ENCODE measurements at regions not wholly inside any gene's neighbourhood (a gene's known extent, or its start where the extent isn't known, plus 50 kb on each side); places are given as distances from the start of the nearest gene placed in this dataset.

- no peak for DNase-seq
Observed at GRCh38 chr12:19834592-19834991, 395.3 kb downstream of the AEBP2 start.

GRCh38 chr12:19836056-19836455, 396.8 kb downstream of the AEBP2 start:
- no peak for DNase-seq

GRCh38 chr12:19836456-19836855, 397.2 kb downstream of the AEBP2 start:
- DNase-seq: no peak

GRCh38 chr12:19837543-19837942, 398.3 kb downstream of the AEBP2 start:
- DNase-seq: no peak

- no peak for DNase-seq
Observed at GRCh38 chr12:19841451-19841850, 402.2 kb downstream of the AEBP2 start.

- no peak for DNase-seq
Observed at GRCh38 chr12:19842116-19842515, 402.8 kb downstream of the AEBP2 start.

- no peak for DNase-seq
Observed at GRCh38 chr12:19844224-19844623, 404.9 kb downstream of the AEBP2 start.

- no peak for DNase-seq
Observed at GRCh38 chr12:19846574-19846973, 407.3 kb downstream of the AEBP2 start.

GRCh38 chr12:19847294-19848059, 408.2 kb downstream of the AEBP2 start:
- no peak for DNase-seq

- no peak for DNase-seq
Observed at GRCh38 chr12:19848421-19848820, 409.1 kb downstream of the AEBP2 start.

- DNase-seq: no peak
Observed at GRCh38 chr12:19849208-19849607, 409.9 kb downstream of the AEBP2 start.

GRCh38 chr12:19850346-19851065, 411.2 kb downstream of the AEBP2 start:
- no peak for DNase-seq

- DNase-seq: no peak
Observed at GRCh38 chr12:19852100-19852855, 413.0 kb downstream of the AEBP2 start.

GRCh38 chr12:19855851-19856250, 416.6 kb downstream of the AEBP2 start:
- DNase-seq: no peak

GRCh38 chr12:19856389-19856788, 417.1 kb downstream of the AEBP2 start:
- DNase-seq: no peak

- DNase-seq: no peak
Observed at GRCh38 chr12:19857204-19857603, 417.9 kb downstream of the AEBP2 start.

GRCh38 chr12:19867151-19867550, 427.9 kb downstream of the AEBP2 start:
- no peak for DNase-seq

GRCh38 chr12:19867970-19868369, 428.7 kb downstream of the AEBP2 start:
- no peak for DNase-seq

GRCh38 chr12:19869413-19869812, 430.1 kb downstream of the AEBP2 start:
- no peak for DNase-seq

GRCh38 chr12:19872621-19873540, 433.6 kb downstream of the AEBP2 start:
- no peak for DNase-seq

GRCh38 chr12:19880076-19880475, 440.8 kb downstream of the AEBP2 start:
- no peak for DNase-seq

GRCh38 chr12:19880721-19881120, 441.4 kb downstream of the AEBP2 start:
- DNase-seq: no peak

- no peak for DNase-seq
Observed at GRCh38 chr12:19882346-19882745, 443.1 kb downstream of the AEBP2 start.
